A204.1 (cell line): ENCODE measurements at regions not wholly inside any gene's neighbourhood (a gene's known extent, or its start where the extent isn't known, plus 50 kb on each side); places are given as distances from the start of the nearest gene placed in this dataset.
"Not testable (repeated sequence)": the region's sequence is repeated elsewhere in the genome, so short reads cannot be mapped to it uniquely, and the experiment has no call there.

Experiments
- FAIRE-seq: peaks from 2 replicates; lab custom pipeline; 2012; peaks lifted over from hg19 to GRCh38; lab: Jason Lieb, UNC

GRCh38 chr2:58427572-58428095 is 186.5 kb upstream of the FANCL start:
- FAIRE-seq = no peak

DNA sequence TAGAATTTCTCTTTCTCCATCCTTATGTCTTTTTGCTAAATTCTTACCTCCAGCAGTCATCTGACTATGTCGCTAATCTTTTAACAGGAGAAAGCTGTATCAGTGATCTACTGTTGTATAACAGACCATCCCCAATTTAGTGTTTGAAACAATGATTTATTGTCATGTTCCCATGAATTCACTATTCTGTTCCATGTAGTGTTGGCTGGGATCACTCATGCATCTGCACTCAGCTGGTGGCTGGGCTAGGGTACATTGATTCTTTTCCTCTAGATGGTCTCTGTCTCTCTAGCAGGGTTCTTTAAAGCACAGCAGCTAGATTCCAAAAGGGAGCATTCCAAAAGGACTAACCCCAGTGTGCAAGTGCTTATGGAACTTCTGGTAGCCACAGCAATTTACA is 184.2 kb upstream of the FANCL start:
- no peak for FAIRE-seq

GRCh38 chr2:58419983-58420382 is 178.9 kb upstream of the FANCL start:
- FAIRE-seq = no peak

- FAIRE-seq = no peak
Measured at GRCh38 chr2:58416696-58417095, 175.6 kb upstream of the FANCL start.

DNA sequence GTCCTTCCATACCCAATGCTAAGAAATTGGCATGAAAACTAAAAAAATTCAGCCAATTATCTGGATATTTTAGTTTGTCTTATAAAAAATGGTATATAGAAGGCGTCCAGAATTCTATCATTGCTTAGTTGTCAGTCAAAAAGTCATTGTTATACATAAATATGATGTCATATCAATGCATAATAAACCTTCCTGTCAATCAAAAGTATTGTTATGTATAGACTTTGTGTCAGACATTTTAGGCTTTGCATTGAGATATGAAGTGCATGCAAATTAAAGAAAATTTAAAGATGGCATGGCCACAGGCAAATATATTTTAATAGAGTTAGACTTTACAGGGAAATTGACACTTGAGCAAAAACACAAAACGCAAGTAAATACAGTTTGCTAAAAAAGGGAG is 173.4 kb upstream of the FANCL start:
- FAIRE-seq = no peak

DNA sequence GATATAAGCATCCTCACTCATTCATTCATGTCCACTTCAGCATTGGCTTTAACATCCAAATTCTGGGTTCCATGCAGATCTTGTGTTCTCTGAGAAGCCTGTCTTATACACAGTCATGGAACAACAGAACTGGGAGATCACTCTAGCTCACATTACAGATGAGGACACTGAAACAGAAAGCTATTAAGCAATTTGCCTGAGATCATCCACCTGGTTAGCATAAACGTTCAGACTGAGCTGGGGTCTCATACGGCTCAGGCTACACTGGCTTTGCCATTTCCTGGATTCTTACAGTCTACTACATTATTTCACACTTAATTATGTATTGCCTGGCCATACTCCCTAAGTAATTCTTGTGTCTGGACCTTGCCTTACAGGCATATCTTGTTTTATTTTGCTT is 169.4 kb upstream of the FANCL start:
- no peak for FAIRE-seq

DNA sequence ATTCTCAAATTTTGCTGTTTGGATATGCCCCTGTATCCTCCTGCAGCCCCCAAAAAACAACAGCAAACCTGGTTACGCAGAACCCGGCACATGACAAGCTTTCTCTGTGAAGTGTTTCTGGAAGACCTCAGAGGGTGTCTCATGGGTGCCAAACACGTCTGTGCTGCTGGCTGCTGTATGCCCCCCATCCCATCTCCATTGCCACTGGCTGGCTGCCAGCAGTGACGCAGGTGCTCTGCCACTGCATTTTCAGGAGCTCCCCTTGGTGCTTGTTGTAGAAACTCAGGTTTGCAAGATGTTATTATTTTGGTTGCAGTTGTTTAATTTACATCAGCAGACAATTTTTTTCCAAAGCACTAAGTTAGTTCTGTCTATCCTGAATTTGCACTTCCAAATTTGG is 166.4 kb upstream of the FANCL start:
- FAIRE-seq = no peak

DNA sequence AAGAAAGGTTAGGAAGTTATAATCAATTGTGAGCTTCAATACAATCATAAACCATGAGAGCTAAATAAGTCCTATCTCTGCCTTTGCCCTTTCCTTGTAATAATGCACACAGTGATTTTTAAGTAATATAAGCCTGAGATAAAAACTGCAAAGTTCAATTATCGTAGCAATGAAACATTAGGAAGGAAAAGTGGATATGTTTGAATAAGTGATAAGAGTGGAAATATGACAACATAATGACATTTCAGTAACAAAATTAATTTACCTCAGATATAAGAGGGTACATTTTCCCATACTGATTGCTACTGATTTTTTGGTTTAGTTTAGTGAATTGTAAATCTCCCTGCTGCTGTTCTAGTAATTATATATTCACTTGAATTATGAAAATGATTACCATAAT is 164.2 kb upstream of the FANCL start:
- FAIRE-seq = no peak

DNA sequence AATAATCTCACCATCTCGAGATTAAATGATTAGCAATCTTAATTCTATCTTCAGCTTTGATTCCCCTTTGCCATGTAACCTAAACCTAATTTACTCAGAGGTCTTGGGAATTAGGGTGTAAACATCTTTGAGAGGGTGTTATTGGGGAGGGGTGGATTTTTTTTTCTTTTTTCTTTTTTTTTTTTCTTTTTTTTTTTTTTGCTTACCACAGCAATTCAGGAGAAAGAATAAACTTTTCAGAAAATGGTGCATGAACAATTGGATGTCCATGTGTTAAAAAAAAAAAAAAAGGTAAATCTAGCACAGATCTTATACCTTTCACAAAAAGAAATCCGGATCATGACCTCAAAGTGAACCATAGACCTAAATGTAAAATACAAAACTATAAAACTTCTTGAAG is 160.8 kb upstream of the FANCL start:
- FAIRE-seq = no peak

GRCh38 chr2:58398406-58398805 is 157.3 kb upstream of the FANCL start:
- FAIRE-seq = no peak

GRCh38 chr2:58387701-58388100 is 146.6 kb upstream of the FANCL start:
- FAIRE-seq = no peak

DNA sequence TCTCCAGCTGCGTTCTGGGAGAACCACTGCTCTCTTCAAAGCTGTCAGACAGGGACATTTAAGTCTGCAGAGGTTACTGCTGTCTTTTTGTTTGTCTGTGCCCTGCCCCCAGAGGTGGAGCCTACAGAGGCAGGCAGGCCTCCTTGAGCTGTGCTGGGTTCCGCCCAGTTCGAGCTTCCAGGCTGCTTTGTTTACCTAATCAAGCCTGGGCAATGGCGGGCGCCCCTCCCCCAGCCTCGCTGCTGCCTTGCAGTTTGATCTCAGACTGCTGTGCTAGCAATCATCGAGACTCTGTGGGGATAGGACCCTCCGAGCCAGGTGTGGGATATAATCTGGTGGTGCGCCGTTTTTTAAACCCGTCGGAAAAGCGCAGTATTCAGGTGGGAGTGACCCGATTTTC is 145.8 kb upstream of the FANCL start:
- not testable (repeated sequence) for FAIRE-seq

GRCh38 chr2:58378152-58378551 is 137.0 kb upstream of the FANCL start:
- FAIRE-seq = no peak

- no peak for FAIRE-seq
Measured at GRCh38 chr2:58377181-58377580, 136.1 kb upstream of the FANCL start.

DNA sequence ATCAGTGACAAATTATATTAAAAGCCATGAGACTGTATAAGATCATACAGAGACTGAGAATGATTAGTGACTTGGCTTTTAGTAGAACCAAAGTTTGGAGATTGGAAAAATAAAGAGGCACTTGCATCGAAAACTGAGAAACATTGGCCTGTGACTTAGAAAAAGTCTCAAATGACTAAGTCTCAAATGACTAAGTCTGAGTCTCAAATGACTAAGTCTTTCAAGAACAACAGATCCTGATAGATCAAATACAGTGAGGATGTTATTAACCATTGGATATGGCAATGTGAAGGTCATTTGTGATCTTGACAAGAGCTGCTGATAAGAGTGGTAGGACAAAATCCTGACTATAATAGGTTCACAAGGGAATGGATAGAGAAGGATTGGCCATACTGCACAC is 135.5 kb upstream of the FANCL start:
- FAIRE-seq = no peak

- FAIRE-seq = no peak
Measured at GRCh38 chr2:58369594-58369993, 128.5 kb upstream of the FANCL start.

DNA sequence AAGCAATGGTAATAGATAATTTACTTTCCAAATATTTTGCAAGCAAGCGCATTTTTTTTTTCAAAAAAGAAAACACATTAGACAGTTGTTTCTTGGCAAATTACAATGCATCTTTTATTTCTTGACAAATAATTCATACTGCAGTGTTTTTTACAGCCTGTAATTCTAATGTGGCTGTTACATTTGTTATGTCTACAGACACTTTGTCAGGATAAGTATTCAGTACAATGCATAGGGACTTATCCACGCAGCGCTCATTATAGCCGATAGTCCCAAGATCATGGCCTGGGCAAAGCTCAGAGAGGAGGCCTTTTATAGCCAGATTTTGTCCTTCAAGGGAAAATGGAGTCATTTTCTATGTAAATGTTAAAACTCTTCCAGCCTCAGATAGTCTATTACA is 123.0 kb upstream of the FANCL start:
- FAIRE-seq = no peak

- no peak for FAIRE-seq
Measured at GRCh38 chr2:58358026-58358425, 116.9 kb upstream of the FANCL start.

DNA sequence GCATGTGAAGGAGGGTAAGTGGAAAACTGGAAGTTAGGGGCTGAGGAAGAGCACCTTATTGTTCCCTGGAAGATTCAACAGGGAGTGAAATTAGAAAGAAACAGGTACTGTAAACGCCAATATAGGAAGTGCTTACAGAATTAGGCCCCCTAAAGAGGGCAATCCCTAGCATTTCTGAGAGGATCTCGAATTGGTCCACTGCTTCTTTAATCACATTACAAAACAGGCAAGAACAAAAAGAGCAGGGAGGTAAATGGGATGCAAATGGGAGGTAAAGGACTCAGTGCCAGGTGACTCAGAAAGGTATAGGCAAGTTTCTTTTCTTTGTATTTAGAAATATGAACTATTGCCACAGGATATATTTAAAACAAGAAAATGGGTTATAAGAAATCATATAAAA is 116.4 kb upstream of the FANCL start:
- FAIRE-seq = no peak

DNA sequence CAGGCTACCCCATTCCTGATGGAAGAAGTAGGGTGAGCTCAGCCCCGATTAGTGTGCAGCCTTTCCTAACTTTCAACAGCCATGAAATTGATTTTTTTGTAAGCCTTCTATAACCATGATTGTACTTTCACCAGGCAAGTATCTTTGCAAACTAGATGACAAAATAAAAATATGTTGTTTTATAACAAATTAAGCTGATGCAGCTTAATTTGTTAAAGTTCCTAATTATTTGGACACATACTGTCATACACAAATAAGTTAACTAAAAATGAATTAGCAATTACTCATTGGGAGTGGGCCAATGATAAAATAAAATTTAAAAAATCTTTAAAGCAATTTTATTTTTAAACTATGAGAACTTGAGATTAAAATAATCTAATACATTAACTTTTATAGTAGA is 113.1 kb upstream of the FANCL start:
- no peak for FAIRE-seq

DNA sequence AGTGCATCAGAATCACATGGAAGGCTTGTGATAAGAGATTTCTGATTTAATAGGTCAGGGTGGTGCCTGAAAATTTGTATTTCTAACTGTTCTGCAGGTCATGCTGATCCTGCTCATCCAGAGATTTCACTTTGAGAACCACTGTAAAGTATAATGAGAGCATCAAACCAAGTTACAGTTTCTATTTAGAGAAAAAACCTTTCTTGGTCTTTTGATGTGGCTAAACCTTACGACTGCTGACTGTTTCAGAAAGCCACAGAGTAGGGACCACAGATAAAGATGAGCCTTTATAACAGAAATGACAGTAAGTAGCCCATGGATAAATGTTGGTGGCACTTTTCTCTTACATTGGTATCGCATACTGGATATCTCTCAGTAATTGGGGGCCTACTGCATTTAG is 109.4 kb upstream of the FANCL start:
- no peak for FAIRE-seq

GRCh38 chr2:58347810-58348209 is 106.7 kb upstream of the FANCL start:
- FAIRE-seq = no peak

- no peak for FAIRE-seq
Measured at GRCh38 chr2:58341047-58341446, 99.9 kb upstream of the FANCL start.

DNA sequence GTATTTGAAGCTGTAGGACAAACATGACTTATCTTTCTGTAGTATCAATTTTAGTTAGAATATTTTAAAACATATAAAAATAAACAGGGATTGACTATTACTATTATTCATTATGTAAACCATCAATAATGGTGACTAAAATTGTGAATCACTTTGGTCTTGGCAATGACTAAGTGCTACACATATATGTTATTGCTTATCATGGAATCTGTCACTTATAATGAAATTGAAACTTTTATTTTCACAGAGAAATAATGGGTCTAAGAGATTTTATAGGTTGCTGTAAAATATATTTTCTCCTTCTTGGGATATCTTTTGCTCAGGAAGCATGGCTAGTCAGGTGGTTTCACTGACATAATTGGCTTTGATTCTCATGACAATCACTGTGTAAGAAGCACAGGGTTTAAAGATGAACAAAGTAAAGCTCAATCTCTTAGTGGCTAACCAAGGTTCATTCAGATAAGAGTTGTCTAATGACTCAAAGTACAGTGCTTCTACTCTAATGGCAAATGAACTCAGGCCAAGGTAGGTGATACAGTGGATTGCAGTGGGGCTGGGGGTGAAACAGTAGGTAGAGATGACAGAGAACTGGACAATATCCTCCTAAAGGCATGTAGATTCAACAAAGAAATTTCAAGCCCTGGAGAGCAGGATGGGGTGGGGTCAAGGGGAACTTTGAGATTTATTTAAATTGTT is 98.6 kb upstream of the FANCL start:
- no peak for FAIRE-seq

DNA sequence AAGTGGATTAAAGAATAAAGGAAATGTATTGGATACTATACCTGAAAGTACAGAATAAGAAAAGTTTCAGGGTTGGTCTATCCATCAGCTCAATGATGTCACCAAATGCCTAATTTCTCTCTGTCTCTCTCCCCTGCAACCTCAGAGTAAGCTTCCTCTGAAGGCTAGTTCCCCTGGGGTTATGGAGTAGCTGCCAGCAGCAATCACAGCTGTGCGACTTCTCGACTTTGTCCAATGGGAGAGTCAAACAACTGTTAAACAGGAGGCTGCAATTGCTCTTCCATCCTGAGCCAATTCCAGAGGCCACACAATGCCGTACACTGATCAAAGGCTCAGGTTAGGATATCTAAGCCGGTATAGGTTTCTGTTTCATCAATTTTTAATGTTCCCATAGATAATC is 95.3 kb upstream of the FANCL start:
- no peak for FAIRE-seq
